ENCODE measurements at regions not wholly inside any gene's neighbourhood (a gene's known extent, or its start where the extent isn't known, plus 50 kb on each side); places are given as distances from the start of the nearest gene placed in this dataset.

GRCh38 chr2:139773720-139774277 is 993.6 kb upstream of the NXPH2 start:
- no peak for TF ChIP-seq CTCF (conservative IDR thresholded peaks at IDR 0.05; ENCODE audit: low read depth, low read length)
- Histone ChIP-seq H3K36me3 (ENCODE audit: insufficient read depth) (no peaks in the 10 kb centered on the region), H3K4me3 (IDR thresholded peaks at IDR 0.05; ENCODE audit: insufficient read depth, low read depth, low read length) (no peak overlapping the region), H4K20me1 (ENCODE audit: insufficient read depth) (no peaks in the 10 kb centered on the region), H3K4me1 (ENCODE audit: low read depth, poor library complexity, severe bottlenecking) (no peaks in the 10 kb centered on the region), H3K27me3 (ENCODE audit: insufficient read depth, low read depth) (no peaks in the 10 kb centered on the region), H3K4me2 (no peak overlapping the region), H2AFZ (ENCODE audit: low read depth) (no peak overlapping the region), H3K27ac (no peak overlapping the region), H3K79me2 (ENCODE audit: insufficient read depth, low read depth) (no peaks in the 10 kb centered on the region), H3K9ac (no peak overlapping the region)

- Histone ChIP-seq H3K36me3 (ENCODE audit: insufficient read depth) (no peaks in the 10 kb centered on the region), H2AFZ (ENCODE audit: low read depth) (no peak overlapping the region), H3K9ac (no peak overlapping the region), H3K27ac (no peak overlapping the region), H3K4me3 (IDR thresholded peaks at IDR 0.05; ENCODE audit: insufficient read depth, low read depth, low read length) (no peak overlapping the region), H3K79me2 (ENCODE audit: insufficient read depth, low read depth) (no peaks in the 10 kb centered on the region), H3K4me2 (no peak overlapping the region), H3K27me3 (ENCODE audit: insufficient read depth, low read depth) (no peaks in the 10 kb centered on the region), H3K4me1 (ENCODE audit: low read depth, poor library complexity, severe bottlenecking) (no peaks in the 10 kb centered on the region), H4K20me1 (ENCODE audit: insufficient read depth) (no peaks in the 10 kb centered on the region)
- no peak for TF ChIP-seq CTCF (conservative IDR thresholded peaks at IDR 0.05; ENCODE audit: low read depth, low read length)
Measured at GRCh38 chr2:139769633-139770032, 989.4 kb upstream of the NXPH2 start.

GRCh38 chr2:139763705-139764104 is 983.5 kb upstream of the NXPH2 start:
- Histone ChIP-seq H3K4me2 (no peak overlapping the region), H3K27me3 (ENCODE audit: insufficient read depth, low read depth) (no peaks in the 10 kb centered on the region), H3K4me1 (ENCODE audit: low read depth, poor library complexity, severe bottlenecking) (no peaks in the 10 kb centered on the region), H3K36me3 (ENCODE audit: insufficient read depth) (no peaks in the 10 kb centered on the region), H3K9ac (no peak overlapping the region), H3K79me2 (ENCODE audit: insufficient read depth, low read depth) (no peaks in the 10 kb centered on the region), H3K27ac (no peak overlapping the region), H4K20me1 (ENCODE audit: insufficient read depth) (no peaks in the 10 kb centered on the region), H2AFZ (ENCODE audit: low read depth) (no peak overlapping the region), H3K4me3 (IDR thresholded peaks at IDR 0.05; ENCODE audit: insufficient read depth, low read depth, low read length) (no peak overlapping the region)
- no peak for TF ChIP-seq CTCF (conservative IDR thresholded peaks at IDR 0.05; ENCODE audit: low read depth, low read length)

- Histone ChIP-seq H3K4me3 (IDR thresholded peaks at IDR 0.05; ENCODE audit: insufficient read depth, low read depth, low read length) (no peak overlapping the region), H2AFZ (ENCODE audit: low read depth) (no peak overlapping the region), H3K27ac (no peak overlapping the region), H3K27me3 (ENCODE audit: insufficient read depth, low read depth) (no peaks in the 10 kb centered on the region), H3K9ac (no peak overlapping the region), H3K4me2 (no peak overlapping the region), H3K4me1 (ENCODE audit: low read depth, poor library complexity, severe bottlenecking) (no peaks in the 10 kb centered on the region), H3K79me2 (ENCODE audit: insufficient read depth, low read depth) (no peaks in the 10 kb centered on the region), H3K36me3 (ENCODE audit: insufficient read depth) (no peaks in the 10 kb centered on the region), H4K20me1 (ENCODE audit: insufficient read depth) (no peaks in the 10 kb centered on the region)
- no peak for TF ChIP-seq CTCF (conservative IDR thresholded peaks at IDR 0.05; ENCODE audit: low read depth, low read length)
Measured at GRCh38 chr2:139759000-139759505, 978.9 kb upstream of the NXPH2 start.
